Thyroid gland (tissue), 4 donors: ENCODE measurements at regions not wholly inside any gene's neighbourhood (a gene's known extent, or its start where the extent isn't known, plus 50 kb on each side); places are given as distances from the start of the nearest gene placed in this dataset.

ENCODE experiments used
- CTCF ChIP-seq, 6 experiments: fragments of 200-600 bp in 3 of 6; fragments of 450-650 bp in 3 of 6; sonication (generic) in 3 of 6; IDR thresholded peaks; one replicate each; pipeline ENCODE4 v1.5.1; 2016 to 2019; ENCODE audit warnings: antibody characterized with exemption in 6 of 6, mild to moderate bottlenecking in 2 of 6, inconsistent platforms in 1 of 6, moderate library complexity in 1 of 6
- POLR2A ChIP-seq, 2 donors: fragments of 450-650 bp; IDR thresholded peaks; one replicate each; pipeline ENCODE4 v1.6.1; 2017; ENCODE audit warnings: antibody characterized with exemption in 2 of 2, mild to moderate bottlenecking in 2 of 2, moderate library complexity in 1 of 2

GRCh38 chr15:95325763-95326404, 1004.6 kb upstream of the NR2F2 start:
- TF ChIP-seq CTCF (IDR thresholded peaks at IDR 0.05) (no peak), POLR2A (IDR thresholded peaks at IDR 0.05) (peak in 1 of 2 donors; percentile 21)
